ENCODE measurements at regions not wholly inside any gene's neighbourhood (a gene's known extent, or its start where the extent isn't known, plus 50 kb on each side); places are given as distances from the start of the nearest gene placed in this dataset.
"Not testable (repeated sequence)": the region's sequence is repeated elsewhere in the genome, so short reads cannot be mapped to it uniquely, and the experiment has no call there.

- Histone ChIP-seq H3K9me3 (peaks cover 10% of the 10 kb centered on the region; the same call in 1 of the 2 replicates), H3K36me3 (ENCODE audit: control insufficient read depth, insufficient read depth, low read length) (no peaks in the 10 kb centered on the region), H3K4me3 (ENCODE audit: low read depth, low read length) (no peak overlapping the region), H3K4me1 (no peaks in the 10 kb centered on the region), H3K27me3 (replicated peaks; ENCODE audit: control insufficient read depth, insufficient read depth, low read length) (no peaks in the 10 kb centered on the region; the same call in 1 of the 2 replicates)
- Mint-ChIP-seq H3K36me3 (ENCODE audit: insufficient read depth, unreplicated experiment) (no peaks in the 10 kb centered on the region), H3K27me3 (ENCODE audit: insufficient read depth, unreplicated experiment) (no peaks in the 10 kb centered on the region), H3K9me3 (ENCODE audit: unreplicated experiment) (peaks cover 36% of the 10 kb centered on the region), H3K4me1 (ENCODE audit: low read depth, unreplicated experiment) (no peaks in the 10 kb centered on the region), H3K4me3 (ENCODE audit: unreplicated experiment) (no peak overlapping the region), H3K27ac (ENCODE audit: unreplicated experiment) (no peak overlapping the region)
- DNase-seq: no peak
- ChIA-PET CTCF (no interaction called here), POLR2A (no interaction called here)
- intact Hi-C loops (cut with micrococcal nuclease; ENCODE audit: unreplicated experiment): no loop called here
- no TSS peak for BruUV-seq (replicated peaks)
- TF ChIP-seq CTCF (IDR thresholded peaks at IDR 0.05; ENCODE audit: insufficient read depth in 1 of 2, low read depth in 1 of 2, low read length in 1 of 2, severe bottlenecking in 1 of 2, unreplicated experiment in 1 of 2): no peak
Measured at GRCh38 chr6:169093066-169093723, 160.5 kb downstream of the THBS2 start.

- Histone ChIP-seq H3K4me1 (no peaks in the 10 kb centered on the region), H3K4me3 (ENCODE audit: low read depth, low read length) (no peak overlapping the region), H3K9me3 (peaks cover 10% of the 10 kb centered on the region; the same call in 1 of the 2 replicates), H3K27me3 (replicated peaks; ENCODE audit: control insufficient read depth, insufficient read depth, low read length) (no peaks in the 10 kb centered on the region), H3K36me3 (ENCODE audit: control insufficient read depth, insufficient read depth, low read length) (no peaks in the 10 kb centered on the region)
- Mint-ChIP-seq H3K36me3 (ENCODE audit: insufficient read depth, unreplicated experiment) (no peaks in the 10 kb centered on the region), H3K27ac (ENCODE audit: unreplicated experiment) (no peak overlapping the region), H3K4me3 (ENCODE audit: unreplicated experiment) (no peak overlapping the region), H3K4me1 (ENCODE audit: low read depth, unreplicated experiment) (no peaks in the 10 kb centered on the region), H3K9me3 (ENCODE audit: unreplicated experiment) (peaks cover 36% of the 10 kb centered on the region), H3K27me3 (ENCODE audit: insufficient read depth, unreplicated experiment) (no peaks in the 10 kb centered on the region)
- ChIA-PET POLR2A (no interaction called here), CTCF (no interaction called here)
- intact Hi-C loops (cut with micrococcal nuclease; ENCODE audit: unreplicated experiment): no loop called here
- BruUV-seq (replicated peaks): no TSS peak
- no peak for DNase-seq
- TF ChIP-seq CTCF (IDR thresholded peaks at IDR 0.05; ENCODE audit: insufficient read depth in 1 of 2, low read depth in 1 of 2, low read length in 1 of 2, severe bottlenecking in 1 of 2, unreplicated experiment in 1 of 2): no peak
Measured at GRCh38 chr6:169092375-169092774, 161.3 kb downstream of the THBS2 start.

GRCh38 chr6:169090514-169091127, 163.0 kb downstream of the THBS2 start:
- H3K27ac Mint-ChIP-seq (ENCODE audit: unreplicated experiment); H3K27me3 ChIP-seq (replicated peaks; ENCODE audit: control insufficient read depth, insufficient read depth, low read length); H3K4me3 ChIP-seq (ENCODE audit: low read depth, low read length); H3K27me3 Mint-ChIP-seq (ENCODE audit: insufficient read depth, unreplicated experiment); CTCF ChIA-PET; H3K36me3 Mint-ChIP-seq (ENCODE audit: insufficient read depth, unreplicated experiment); H3K4me3 Mint-ChIP-seq (ENCODE audit: unreplicated experiment); H3K4me1 ChIP-seq; H3K36me3 ChIP-seq (ENCODE audit: control insufficient read depth, insufficient read depth, low read length); POLR2A ChIA-PET; DNase-seq; BruUV-seq (replicated peaks); intact Hi-C loops (cut with micrococcal nuclease; ENCODE audit: unreplicated experiment); H3K4me1 Mint-ChIP-seq (ENCODE audit: low read depth, unreplicated experiment): not testable (repeated sequence)
- peaks cover 36% of the 10 kb centered on the region for H3K9me3 Mint-ChIP-seq (ENCODE audit: unreplicated experiment)
- peaks cover 10% of the 10 kb centered on the region; the same call in 1 of the 2 replicates for H3K9me3 ChIP-seq
